HCT116 (cell line): ENCODE measurements at regions not wholly inside any gene's neighbourhood (a gene's known extent, or its start where the extent isn't known, plus 50 kb on each side); places are given as distances from the start of the nearest gene placed in this dataset.

Source experiments
- ATAC-seq: fragments of 200-7000 bp; cut with Tn5 transposase; 2 replicates; pipeline ENCODE4 v1.9.1; 2020; ENCODE audit warnings: mild to moderate bottlenecking, moderate library complexity
- BruUV-seq: library from RNA; stranded (reverse); fragments of 400-500 nt; replicated peaks from 2 replicates; lab custom pipeline; 2021; lab: Mats Ljungman, UMichigan
- CTCF ChIA-PET: fragments of 300-600 bp; sonication (Branson Sonifier 250); formaldehyde crosslinking; loops from one replicate; lab custom pipeline; 2021; ENCODE audit warnings: antibody characterized with exemption; lab: Charles Lee
- POLR2A ChIA-PET: fragments of 300-600, 350-600 bp; sonication (Branson Sonifier 250); formaldehyde crosslinking; loops from one replicate; lab custom pipeline; 2021; ENCODE audit warnings: antibody characterized with exemption; lab: Charles Lee
- RAD21 ChIA-PET, 2 experiments: fragments of 300-600 bp; sonication (Branson Sonifier 250); formaldehyde crosslinking; loops; one replicate each; lab custom pipeline; 2023; ENCODE audit warnings: low total read pairs in 2 of 2; ENCODE audit not compliant: uncharacterized antibody in 2 of 2, unreplicated experiment in 2 of 2, low non-redundant PET in 1 of 2; lab: Charles Lee
- DNase-seq: peaks from one replicate; pipeline ENCODE4 v3.0.0-alpha.2; 2010; ENCODE audit warnings: low read depth, low spot score
- H2AFZ ChIP-seq: fragments of 200-600 bp; shearing (Covaris generic), sonication (generic); 2 replicates; pipeline ENCODE4 v1.6.1; 2017; ENCODE audit warnings: low read depth, mixed run types, mixed read lengths, antibody characterized with exemption, low read length; ENCODE audit not compliant: poor library complexity, severe bottlenecking
- H3K27ac ChIP-seq: 2 replicates; pipeline ENCODE4 v1.5.1; 2012; ENCODE audit warnings: low read depth, low read length
- H3K27me3 ChIP-seq: fragments of 200-600 bp; sonication (generic); 2 replicates; pipeline ENCODE4 v1.6.1; 2016; ENCODE audit warnings: mixed run types, low read length, mixed read lengths; ENCODE audit not compliant: insufficient read depth
- H3K36me3 ChIP-seq, 2 experiments: fragments of 200-500 bp in 1 of 2; fragments of 200-600 bp in 1 of 2; sonication (Bioruptor generic) in 1 of 2; sonication (generic) in 1 of 2; 2 replicates each; pipeline versions ENCODE4 v1.5.1 to v1.6.1; 2014 to 2016; ENCODE audit warnings: low read length in 2 of 2, inconsistent platforms in 1 of 2, mixed read lengths in 1 of 2, mixed run types in 1 of 2; ENCODE audit not compliant: insufficient read depth in 2 of 2, control insufficient read depth in 1 of 2
- H3K4me1 ChIP-seq, 2 experiments: fragments of 200-600 bp in 1 of 2; sonication (generic) in 1 of 2; 2 replicates each; pipeline versions ENCODE4 v1.5.1 to v1.6.1; 2012 to 2017; ENCODE audit warnings: low read length in 2 of 2, inconsistent platforms in 1 of 2, mild to moderate bottlenecking in 1 of 2, mixed read lengths in 1 of 2, mixed run types in 1 of 2, moderate library complexity in 1 of 2; ENCODE audit not compliant: insufficient read depth in 2 of 2, control insufficient read depth in 1 of 2
- H3K4me2 ChIP-seq: fragments of 200-600 bp; sonication (generic); 2 replicates; pipeline ENCODE4 v1.6.1; 2017; ENCODE audit warnings: mixed run types, low read length, mixed read lengths
- H3K4me3 ChIP-seq, 2 experiments: fragments of 200-600 bp in 1 of 2; sonication (generic) in 1 of 2; replicated peaks in 1 of 2; 2 replicates each; pipeline ENCODE4 v1.5.1; 2011 to 2016; ENCODE audit warnings: low read length in 2 of 2, control low read depth in 1 of 2, low read depth in 1 of 2, mild to moderate bottlenecking in 1 of 2, mixed read lengths in 1 of 2, mixed run types in 1 of 2
- H3K79me2 ChIP-seq: fragments of 200-600 bp; sonication (generic); 2 replicates; pipeline ENCODE4 v1.6.1; 2017; ENCODE audit warnings: mild to moderate bottlenecking, mixed run types, low read length, moderate library complexity, mixed read lengths; ENCODE audit not compliant: insufficient read depth
- H3K9ac ChIP-seq: fragments of 200-600 bp; sonication (generic); 2 replicates; pipeline ENCODE4 v1.6.1; 2016; ENCODE audit warnings: low read length, mixed read lengths
- H3K9me2 ChIP-seq: fragments of 200-600 bp; sonication (generic), shearing (Covaris generic); 2 replicates; pipeline ENCODE4 v1.6.1; 2017; ENCODE audit warnings: mixed run types, mild to moderate bottlenecking, moderate library complexity; ENCODE audit not compliant: insufficient read depth
- H3K9me3 ChIP-seq, 2 experiments: fragments of 200-500 bp in 1 of 2; fragments of 200-600 bp in 1 of 2; sonication (Bioruptor generic) in 1 of 2; sonication (generic) in 1 of 2; 2 replicates each; pipeline ENCODE4 v1.6.1; 2014 to 2017; ENCODE audit warnings: low read length in 2 of 2, mixed read lengths in 2 of 2, inconsistent platforms in 1 of 2, low read depth in 1 of 2, mild to moderate bottlenecking in 1 of 2, mixed run types in 1 of 2, moderate library complexity in 1 of 2; ENCODE audit not compliant: control insufficient read depth in 1 of 2, insufficient read depth in 1 of 2
- H4K20me1 ChIP-seq: fragments of 200-600 bp; sonication (generic), shearing (Covaris generic); 2 replicates; pipeline ENCODE4 v1.6.1; 2017; ENCODE audit warnings: mixed run types, mild to moderate bottlenecking, moderate library complexity; ENCODE audit not compliant: insufficient read depth
- ATF3 ChIP-seq: IDR thresholded peaks from 2 replicates; pipeline ENCODE4 v1.6.1; 2012
- CBX3 ChIP-seq: IDR thresholded peaks from 2 replicates; pipeline ENCODE4 v1.6.1; 2012; ENCODE audit warnings: low read depth
- CEBPB ChIP-seq: IDR thresholded peaks from 2 replicates; pipeline ENCODE4 v1.6.1; 2012; ENCODE audit warnings: low read depth
- CTCF ChIP-seq, 3 experiments: fragments of 200-600 bp in 1 of 3; sonication (generic) in 1 of 3; IDR thresholded peaks in 2 of 3; conservative IDR thresholded peaks in 1 of 3; 2 replicates each; pipeline ENCODE4 v1.5.1; 2012 to 2017; ENCODE audit warnings: low read depth in 2 of 3, low read length in 2 of 3, antibody characterized with exemption in 1 of 3, borderline replicate concordance in 1 of 3, control low read depth in 1 of 3, mild to moderate bottlenecking in 1 of 3, mixed read lengths in 1 of 3, mixed run types in 1 of 3, moderate library complexity in 1 of 3; ENCODE audit not compliant: insufficient read depth in 1 of 3
- EZH2 ChIP-seq: fragments of 200-600 bp; sonication (generic); IDR thresholded peaks from 2 replicates; pipeline ENCODE4 v1.6.1; 2017; ENCODE audit warnings: antibody characterized with exemption, mixed run types
- EZH2phosphoT487 ChIP-seq: fragments of 200-600 bp; IDR thresholded peaks from 2 replicates; pipeline ENCODE4 v1.6.1; 2018; ENCODE audit warnings: antibody characterized with exemption, borderline replicate concordance
- JUND ChIP-seq: IDR thresholded peaks from 2 replicates; pipeline ENCODE4 v1.6.1; 2012
- POLR2A ChIP-seq: IDR thresholded peaks from 2 replicates; pipeline ENCODE4 v1.7.0; 2011; ENCODE audit warnings: borderline replicate concordance; ENCODE audit not compliant: insufficient read depth, insufficient read length; ENCODE audit errors: extremely low read depth
- POLR2AphosphoS5 ChIP-seq: IDR thresholded peaks from 2 replicates; pipeline ENCODE4 v1.6.1; 2011; ENCODE audit warnings: mild to moderate bottlenecking, low read depth, low read length, moderate library complexity
- RAD21 ChIP-seq: IDR thresholded peaks from 2 replicates; pipeline ENCODE4 v1.6.1; 2012; ENCODE audit warnings: low read depth, mild to moderate bottlenecking
- SIN3A ChIP-seq: IDR thresholded peaks from 2 replicates; pipeline ENCODE4 v1.6.1; 2012; ENCODE audit warnings: low read depth
- SP1 ChIP-seq: IDR thresholded peaks from 2 replicates; pipeline ENCODE4 v1.6.1; 2012; ENCODE audit warnings: low read depth
- SRF ChIP-seq: IDR thresholded peaks from 2 replicates; pipeline ENCODE4 v1.6.1; 2012; ENCODE audit warnings: low read depth
- TCF7L2 ChIP-seq: IDR thresholded peaks from 2 replicates; pipeline ENCODE4 v1.7.0; 2011; ENCODE audit warnings: borderline replicate concordance, inconsistent platforms; ENCODE audit not compliant: insufficient read depth, insufficient read length; ENCODE audit errors: extremely low read depth
- YY1 ChIP-seq: IDR thresholded peaks from 2 replicates; pipeline ENCODE4 v1.6.1; 2011; ENCODE audit warnings: low read length, low read depth, moderate library complexity, mild to moderate bottlenecking; ENCODE audit not compliant: insufficient replicate concordance; ENCODE audit errors: extremely low read depth
- ZBTB33 ChIP-seq: IDR thresholded peaks from 2 replicates; pipeline ENCODE4 v1.6.1; 2011; ENCODE audit warnings: mild to moderate bottlenecking, low read length, moderate library complexity; ENCODE audit not compliant: insufficient replicate concordance; ENCODE audit errors: extremely low read depth
- ZFX ChIP-seq: fragments of 450-650 bp; IDR thresholded peaks from 2 replicates; pipeline ENCODE4 v1.6.1; 2017
- ZNF274 ChIP-seq: fragments of 200-500 bp; sonication (Bioruptor generic); IDR thresholded peaks from 2 replicates; pipeline ENCODE4 v1.6.1; 2014; ENCODE audit warnings: mild to moderate bottlenecking, low read depth, low read length, inconsistent platforms
- intact Hi-C: fragments of 100-400 bp; cut with micrococcal nuclease; formaldehyde crosslinking; loops from 2 replicates; pipeline ENCODE4 v1.10.0; 2022

- Histone ChIP-seq H3K9me2 (no peaks in the 10 kb centered on the region), H3K4me2 (no peak overlapping the region), H3K79me2 (no peaks in the 10 kb centered on the region), H3K4me1 (peaks cover 0 to 5% of the 10 kb centered on the region in 2 experiments; a peak in 2 of 4 replicates), H3K9me3 (no peaks in the 10 kb centered on the region), H3K9ac (no peak overlapping the region), H3K4me3 (no peak overlapping the region), H2AFZ (no peak overlapping the region), H3K27me3 (no peaks in the 10 kb centered on the region), H3K27ac (no peak overlapping the region), H4K20me1 (no peaks in the 10 kb centered on the region), H3K36me3 (no peaks in the 10 kb centered on the region)
- ATAC-seq: no peak
- intact Hi-C loops: no loop called here
- ChIA-PET RAD21 (no interaction called here), POLR2A (no interaction called here), CTCF (no interaction called here)
- no peak for DNase-seq
- no TSS peak for BruUV-seq
- TF ChIP-seq SP1 (no peak), SRF (no peak), ZBTB33 (no peak), ZNF274 (no peak), JUND (no peak), TCF7L2 (no peak), CBX3 (no peak), SIN3A (no peak), POLR2A (no peak), RAD21 (no peak), POLR2AphosphoS5 (no peak), EZH2phosphoT487 (no peak), ZFX (no peak), CTCF (IDR thresholded peaks at IDR 0.05 in 2 of 3, conservative IDR thresholded peaks at IDR 0.05 in 1 of 3; ENCODE audit: borderline replicate concordance in 1 of 3, insufficient read depth in 1 of 3, low read depth in 2 of 3, low read length in 2 of 3) (no peak), ATF3 (no peak), YY1 (no peak), EZH2 (no peak), CEBPB (no peak)
These were observed 105.5 kb downstream of the TEX26 start for GRCh38 chr13:31037874-31038500.
